ENCODE measurements at regions not wholly inside any gene's neighbourhood (a gene's known extent, or its start where the extent isn't known, plus 50 kb on each side); places are given as distances from the start of the nearest gene placed in this dataset.

DNA sequence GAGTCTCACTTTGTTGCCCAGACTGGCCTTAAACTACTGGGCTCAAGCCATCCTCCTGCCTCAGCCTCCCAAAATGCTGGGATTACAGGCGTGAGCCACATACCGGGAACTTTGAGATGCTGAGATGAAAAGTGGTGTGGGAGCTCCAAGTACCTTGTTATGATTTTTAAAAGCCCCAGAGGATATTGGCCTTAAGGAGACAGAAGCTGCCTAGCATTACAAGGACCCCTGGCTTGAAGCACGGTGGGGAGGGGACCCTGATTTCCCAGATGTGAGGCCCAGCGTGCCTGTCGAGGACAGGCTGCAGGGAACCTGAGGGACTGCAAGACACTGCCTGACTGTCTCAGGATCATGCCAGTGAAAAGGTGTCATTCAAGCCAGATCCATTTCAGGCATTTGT is 75.3 kb upstream of the TIAM2 start:
- TF ChIP-seq, protein P1, sequence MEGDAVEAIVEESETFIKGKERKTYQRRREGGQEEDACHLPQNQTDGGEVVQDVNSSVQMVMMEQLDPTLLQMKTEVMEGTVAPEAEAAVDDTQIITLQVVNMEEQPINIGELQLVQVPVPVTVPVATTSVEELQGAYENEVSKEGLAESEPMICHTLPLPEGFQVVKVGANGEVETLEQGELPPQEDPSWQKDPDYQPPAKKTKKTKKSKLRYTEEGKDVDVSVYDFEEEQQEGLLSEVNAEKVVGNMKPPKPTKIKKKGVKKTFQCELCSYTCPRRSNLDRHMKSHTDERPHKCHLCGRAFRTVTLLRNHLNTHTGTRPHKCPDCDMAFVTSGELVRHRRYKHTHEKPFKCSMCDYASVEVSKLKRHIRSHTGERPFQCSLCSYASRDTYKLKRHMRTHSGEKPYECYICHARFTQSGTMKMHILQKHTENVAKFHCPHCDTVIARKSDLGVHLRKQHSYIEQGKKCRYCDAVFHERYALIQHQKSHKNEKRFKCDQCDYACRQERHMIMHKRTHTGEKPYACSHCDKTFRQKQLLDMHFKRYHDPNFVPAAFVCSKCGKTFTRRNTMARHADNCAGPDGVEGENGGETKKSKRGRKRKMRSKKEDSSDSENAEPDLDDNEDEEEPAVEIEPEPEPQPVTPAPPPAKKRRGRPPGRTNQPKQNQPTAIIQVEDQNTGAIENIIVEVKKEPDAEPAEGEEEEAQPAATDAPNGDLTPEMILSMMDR (conservative IDR thresholded peaks at IDR 0.05; ENCODE audit: low read length): no peak
- no peak for TF ChIP-seq EZH2phosphoT487 (IDR thresholded peaks at IDR 0.05; ENCODE audit: borderline replicate concordance, low read depth, low read length)

Data from OCI-LY7 (cell line).